HG03097 (cell line): ENCODE measurements at regions not wholly inside any gene's neighbourhood (a gene's known extent, or its start where the extent isn't known, plus 50 kb on each side); places are given as distances from the start of the nearest gene placed in this dataset.
"Not testable (repeated sequence)": the region's sequence is repeated elsewhere in the genome, so short reads cannot be mapped to it uniquely, and the experiment has no call there.

ENCODE experiments used
- ATAC-seq: cut with Tn5 transposase; IDR thresholded peaks from one replicate; pipeline ENCODE4 v1.9.1; 2021; ENCODE audit not compliant: unreplicated experiment, low FRiP score

- ATAC-seq, result no peak
Observed at GRCh38 chr11:123344790-123345357, 85.2 kb upstream of the GRAMD1B start.

DNA sequence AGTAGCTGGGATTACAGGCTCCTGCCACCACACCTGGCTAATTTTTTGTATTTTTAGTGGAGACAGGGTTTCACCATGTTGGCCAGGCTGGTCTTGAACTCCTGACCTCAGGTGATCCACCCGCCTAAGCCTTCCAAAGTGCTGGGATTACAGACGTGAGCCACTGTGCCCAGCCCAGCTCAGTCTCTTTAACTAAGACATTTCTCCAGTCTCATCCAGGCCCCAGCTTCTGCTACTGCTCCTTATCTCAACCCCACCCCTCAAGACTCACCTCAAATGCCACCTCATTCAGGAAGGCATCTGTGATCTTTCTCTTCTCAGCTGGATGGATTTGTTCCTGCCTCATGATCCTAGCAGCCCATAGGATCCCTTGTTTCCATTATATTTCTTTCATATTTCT, 85.9 kb upstream of the GRAMD1B start:
- not testable (repeated sequence) for ATAC-seq

GRCh38 chr11:123338997-123339752, 90.9 kb upstream of the GRAMD1B start:
- ATAC-seq, result no peak

GRCh38 chr11:123338266-123338800, 91.7 kb upstream of the GRAMD1B start:
- no peak for ATAC-seq

DNA sequence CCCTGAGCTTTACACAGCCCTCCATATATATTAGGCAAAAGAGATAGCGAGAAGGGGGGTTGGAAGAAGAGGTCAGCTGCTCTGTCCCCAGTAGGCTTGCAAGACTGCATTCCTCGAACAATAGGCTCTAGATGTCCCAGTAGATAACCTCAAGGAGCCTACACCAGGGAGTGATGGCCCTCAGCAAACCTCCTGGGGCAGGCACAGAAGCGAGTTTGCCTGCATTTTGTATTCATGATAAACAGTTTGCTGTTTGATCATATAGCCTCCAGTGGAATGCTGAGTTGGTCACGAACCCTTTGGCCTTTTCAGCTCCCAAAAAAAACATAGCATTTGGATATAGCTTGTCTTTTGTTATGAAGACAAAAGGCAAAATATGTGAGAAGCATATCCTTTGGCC, 95.1 kb upstream of the GRAMD1B start:
- no peak for ATAC-seq

DNA sequence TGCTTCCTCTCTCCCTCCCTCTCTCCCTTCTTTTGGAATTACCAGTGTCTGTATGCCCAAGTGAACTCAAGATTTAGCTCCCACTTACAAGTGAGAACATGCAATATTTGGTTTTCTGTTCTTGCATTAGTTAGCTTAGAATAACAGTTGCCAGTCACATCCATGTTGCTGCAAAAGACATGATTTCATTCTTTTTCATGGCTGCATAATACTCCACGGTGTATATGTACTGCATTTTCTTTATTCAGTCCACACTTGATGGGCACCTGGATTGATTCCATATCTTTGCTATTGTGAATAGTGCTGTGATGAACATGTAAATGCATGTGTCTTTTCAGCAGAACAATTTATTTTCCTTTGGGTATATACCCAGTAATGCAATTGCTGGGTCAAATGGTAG, 97.5 kb upstream of the GRAMD1B start:
- ATAC-seq, result not testable (repeated sequence)

DNA sequence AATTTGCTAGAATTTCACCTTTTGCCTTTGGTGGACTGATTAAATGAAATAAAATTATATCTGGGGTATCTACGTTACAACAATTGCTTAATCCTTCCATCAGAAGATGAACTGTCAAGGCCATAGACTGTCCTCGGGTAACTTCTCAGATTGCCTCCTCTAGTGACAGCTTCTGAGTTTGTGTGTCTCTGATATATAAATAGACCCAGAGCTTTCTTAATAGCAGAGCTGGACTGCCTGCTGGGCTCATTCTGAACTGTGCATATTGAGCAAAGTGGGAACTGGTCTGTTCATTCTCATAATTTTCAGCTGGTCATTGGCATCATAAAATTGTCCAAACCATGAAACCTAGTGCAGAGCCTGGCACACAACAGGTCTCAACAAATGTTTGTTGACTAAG, 99.1 kb upstream of the GRAMD1B start:
- no peak for ATAC-seq

DNA sequence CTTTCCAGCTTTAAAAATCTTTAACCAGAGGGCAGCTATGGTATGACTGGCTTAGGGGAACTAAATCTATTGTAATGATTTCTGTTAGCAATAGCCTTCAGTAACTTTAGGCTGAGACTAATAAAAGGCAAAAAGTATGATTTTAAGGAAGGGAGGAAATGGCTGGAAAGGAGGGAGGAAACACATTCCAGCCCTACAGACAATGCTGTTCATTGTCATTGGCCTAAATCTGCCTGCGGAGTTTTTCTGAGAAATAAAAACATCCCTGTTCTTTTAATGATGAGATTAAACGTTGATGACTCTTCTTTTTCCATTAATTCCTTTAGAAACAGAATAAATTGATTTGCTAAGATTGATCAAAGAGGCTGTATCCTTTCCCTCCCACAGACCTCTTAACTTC, 99.6 kb upstream of the GRAMD1B start:
- ATAC-seq, result no peak

DNA sequence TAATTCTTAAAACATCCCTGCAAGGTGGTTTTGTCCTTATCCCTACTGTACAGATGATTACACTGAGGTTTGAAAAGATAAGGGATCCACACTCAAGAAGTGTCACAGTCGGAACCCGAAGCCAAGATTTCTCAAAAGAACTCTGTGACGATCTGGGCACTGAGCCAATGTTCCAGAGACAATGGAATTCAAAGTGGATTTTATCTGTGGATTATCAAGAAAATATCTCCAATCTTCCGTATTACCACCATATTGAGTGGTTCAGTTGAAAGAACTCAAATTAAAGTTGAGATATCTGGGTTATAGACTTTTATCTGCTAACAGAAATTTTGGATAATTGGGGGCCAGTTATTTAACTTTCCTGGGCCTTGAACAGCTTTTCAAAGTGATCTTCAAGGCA, 100.0 kb upstream of the GRAMD1B start:
- ATAC-seq, result no peak

GRCh38 chr11:123328281-123328867, 101.7 kb upstream of the GRAMD1B start:
- no peak for ATAC-seq

DNA sequence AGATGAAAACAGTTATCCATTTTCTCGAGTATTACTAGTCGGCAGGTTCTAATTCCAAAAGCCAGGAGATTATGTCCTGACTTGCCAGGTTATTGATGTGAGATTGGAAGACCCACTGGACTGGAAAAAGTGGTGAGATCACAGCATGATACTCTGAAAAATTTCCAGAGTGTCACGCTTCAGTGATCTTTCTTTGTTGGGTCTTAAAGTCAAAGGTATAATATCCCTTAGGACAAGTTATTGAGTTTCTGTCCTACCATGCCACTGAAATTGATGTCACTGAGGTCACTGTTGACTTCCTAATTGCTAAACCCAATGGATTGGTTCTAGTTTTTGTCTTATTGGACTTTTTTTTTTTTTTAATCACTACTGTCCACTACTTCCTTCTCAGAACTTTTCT, 104.5 kb upstream of the GRAMD1B start:
- ATAC-seq, result no peak

- ATAC-seq, result no peak
Observed at GRCh38 chr11:123323568-123323967, 106.5 kb upstream of the GRAMD1B start.

DNA sequence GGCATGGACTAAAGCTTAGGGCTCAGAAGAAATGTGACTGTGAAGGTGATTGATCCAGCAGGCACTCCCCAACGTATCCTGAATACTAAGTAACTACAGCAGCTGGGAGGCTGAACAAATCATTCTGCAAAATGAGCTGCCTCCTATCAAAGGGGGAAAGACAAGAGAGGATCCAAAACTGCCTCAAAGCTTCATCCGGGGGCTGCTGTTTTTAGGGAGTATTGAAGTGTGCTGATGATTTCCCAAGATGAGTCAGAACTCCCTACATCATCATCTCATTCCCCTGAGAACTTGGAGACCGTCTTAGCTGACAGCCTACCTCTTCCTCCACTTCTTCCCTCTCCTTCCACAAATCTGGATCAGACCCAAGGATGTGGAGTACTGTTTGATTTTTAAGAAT, 108.4 kb upstream of the GRAMD1B start:
- no peak for ATAC-seq

- ATAC-seq, result no peak
Observed at GRCh38 chr11:123318623-123319022, 111.4 kb upstream of the GRAMD1B start.

- ATAC-seq, result not testable (repeated sequence)
Observed at GRCh38 chr11:123318132-123318531, 111.9 kb upstream of the GRAMD1B start.

GRCh38 chr11:123316003-123316402, 114.1 kb upstream of the GRAMD1B start:
- ATAC-seq, result no peak

DNA sequence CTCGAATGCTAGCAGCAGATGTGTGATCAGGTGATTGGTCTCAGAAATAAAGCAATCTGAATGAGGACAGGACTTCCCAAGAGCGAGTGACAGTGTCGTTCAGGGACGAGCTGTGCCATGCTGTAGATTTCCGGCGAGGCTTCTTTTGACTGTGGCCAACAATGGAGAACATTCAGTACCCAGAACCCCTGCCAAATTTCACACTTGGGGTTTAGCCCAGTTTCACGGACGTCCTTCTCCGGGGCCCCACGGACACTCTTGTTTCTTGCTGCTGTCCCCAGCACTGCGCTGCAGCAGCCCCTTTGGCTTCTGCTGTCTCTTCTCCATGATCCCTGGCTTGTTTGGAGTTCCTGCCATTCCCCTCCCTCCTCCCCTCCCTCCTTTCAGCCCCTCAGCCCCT, 115.1 kb upstream of the GRAMD1B start:
- ATAC-seq, result no peak

DNA sequence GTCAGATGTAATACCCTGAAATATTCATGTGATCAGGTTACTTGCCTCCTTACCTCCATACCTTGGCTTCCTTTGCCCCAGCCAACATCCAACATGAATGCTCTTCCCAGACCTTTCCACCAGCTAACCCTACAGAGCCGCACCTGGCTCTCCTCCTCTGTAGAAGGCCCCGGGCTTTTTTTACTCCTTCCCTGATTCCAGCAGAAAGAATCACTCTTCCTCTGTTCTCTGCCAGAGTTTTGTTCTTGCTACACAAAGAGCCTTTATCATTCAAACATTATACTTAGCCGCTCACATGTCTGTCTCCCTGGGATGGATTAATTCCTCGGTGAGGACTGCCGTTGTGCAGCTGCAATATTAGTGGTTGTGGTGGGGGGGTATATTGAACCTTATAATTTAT, 116.8 kb upstream of the GRAMD1B start:
- no peak for ATAC-seq

DNA sequence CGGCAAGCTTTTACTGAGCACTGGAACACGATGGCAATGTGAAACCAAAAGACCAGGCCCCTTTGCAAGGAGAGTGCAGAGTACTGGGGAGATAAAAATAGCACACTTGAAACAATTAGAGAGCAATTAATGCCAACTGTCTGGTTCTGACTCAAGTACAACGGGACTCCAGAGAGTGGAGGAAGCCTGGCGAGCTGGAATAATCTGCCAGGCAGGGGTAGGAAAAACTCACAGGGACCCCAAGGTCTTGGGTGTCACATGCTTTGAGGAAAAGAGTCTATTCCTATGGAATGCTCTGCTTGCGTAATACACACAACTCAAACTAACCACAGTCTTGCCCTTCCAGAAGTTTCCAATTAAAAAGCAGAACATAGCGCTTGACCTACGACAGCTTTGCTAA, 113.0 kb upstream of the CLMP start:
- ATAC-seq, result no peak

- ATAC-seq, result no peak
Observed at GRCh38 chr11:123307276-123307675, 112.2 kb upstream of the CLMP start.

DNA sequence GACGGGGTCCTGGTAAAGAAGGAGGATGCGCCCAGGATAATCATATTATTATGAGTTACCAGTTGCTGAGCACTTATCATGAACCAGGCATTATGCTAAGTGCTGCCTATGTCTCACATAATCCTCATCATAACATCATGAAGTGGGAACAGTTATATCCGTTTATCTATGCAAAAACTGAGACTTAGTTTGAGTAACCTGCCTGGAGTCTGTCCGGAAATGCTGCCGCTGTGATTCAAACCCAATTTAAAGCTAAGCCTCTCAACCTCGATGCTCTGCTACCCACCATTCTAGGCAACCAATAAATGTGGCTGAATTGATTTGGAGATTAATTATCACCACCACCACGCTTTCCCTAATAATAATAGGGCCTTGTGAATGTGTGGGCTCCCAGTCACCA, 111.5 kb upstream of the CLMP start:
- no peak for ATAC-seq
